ENCODE measurements at regions not wholly inside any gene's neighbourhood (a gene's known extent, or its start where the extent isn't known, plus 50 kb on each side); places are given as distances from the start of the nearest gene placed in this dataset.

GRCh38 chr14:58969951-58970751, 218.3 kb upstream of the DAAM1 start (continued):
- TF ChIP-seq EED (IDR thresholded peaks at IDR 0.05; ENCODE audit: low read depth), result peak; percentile 43; the same call in 1 of the 2 replicates
- TF ChIP-seq NBN (IDR thresholded peaks at IDR 0.05), result no peak
- 0 out of 2 replicates have a peak, but pooled peaks have one; percentile 26 for TF ChIP-seq DPF2 (IDR thresholded peaks at IDR 0.05)
- TF ChIP-seq E2F8 (IDR thresholded peaks at IDR 0.05; ENCODE audit: low read depth, partially characterized antibody), result no peak
- no peak for TF ChIP-seq IRF3 (IDR thresholded peaks at IDR 0.05)
- TF ChIP-seq NR2C1 (IDR thresholded peaks at IDR 0.05), result no peak
- no peak for TF ChIP-seq HDAC6 (IDR thresholded peaks at IDR 0.05; ENCODE audit: unreplicated experiment)
- no peak for TF ChIP-seq ZNF274 (IDR thresholded peaks at IDR 0.05; ENCODE audit: insufficient read depth, insufficient read length)
- no peak for TF ChIP-seq ZNF622 (IDR thresholded peaks at IDR 0.05)
- no peak for TF ChIP-seq SREBF1 (IDR thresholded peaks at IDR 0.05; ENCODE audit: low read length)
- 0 out of 2 replicates have a peak, but pooled peaks have one; percentile 40 for TF ChIP-seq POLR2AphosphoS5 (IDR thresholded peaks at IDR 0.05; ENCODE audit: low read length)
- peak; percentile 72 for TF ChIP-seq IKZF1 (conservative IDR thresholded peaks at IDR 0.05)
- TF ChIP-seq PAX8 (IDR thresholded peaks at IDR 0.05), result no peak
- no peak for TF ChIP-seq NKRF (conservative IDR thresholded peaks at IDR 0.05)
- 0 out of 2 replicates have a peak, but pooled peaks have one; percentile 16 for TF ChIP-seq IRF4 (IDR thresholded peaks at IDR 0.05; ENCODE audit: low read depth, low read length)
- TF ChIP-seq MTA2 (IDR thresholded peaks at IDR 0.05; ENCODE audit: low read depth), result no peak
- TF ChIP-seq IKZF2 (IDR thresholded peaks at IDR 0.05), result peak; percentile 42 to 59; a peak in 3 of 4 replicates

All from GM12878 (cell line).